ENCODE measurements at regions not wholly inside any gene's neighbourhood (a gene's known extent, or its start where the extent isn't known, plus 50 kb on each side); places are given as distances from the start of the nearest gene placed in this dataset.
"Not testable (repeated sequence)": the region's sequence is repeated elsewhere in the genome, so short reads cannot be mapped to it uniquely, and the experiment has no call there.

GRCh38 chr3:6769532-6770396 lies 91.2 kb upstream of the GRM7 start (continued):
- TF ChIP-seq RAD21 (CRISPR knock-in tag; conservative IDR thresholded peaks at IDR 0.05 in 1 of 2, IDR thresholded peaks at IDR 0.05 in 1 of 2) = peak; percentile 65 to 70
- peak; percentile 84 for TF ChIP-seq EP400 (IDR thresholded peaks at IDR 0.05)
- TF ChIP-seq MAZ (CRISPR knock-in tag; conservative IDR thresholded peaks at IDR 0.05 in 1 of 2, IDR thresholded peaks at IDR 0.05 in 1 of 2) = peak; percentile 22 to 27; a peak in 1 of 4 replicates
- TF ChIP-seq, protein P1, sequence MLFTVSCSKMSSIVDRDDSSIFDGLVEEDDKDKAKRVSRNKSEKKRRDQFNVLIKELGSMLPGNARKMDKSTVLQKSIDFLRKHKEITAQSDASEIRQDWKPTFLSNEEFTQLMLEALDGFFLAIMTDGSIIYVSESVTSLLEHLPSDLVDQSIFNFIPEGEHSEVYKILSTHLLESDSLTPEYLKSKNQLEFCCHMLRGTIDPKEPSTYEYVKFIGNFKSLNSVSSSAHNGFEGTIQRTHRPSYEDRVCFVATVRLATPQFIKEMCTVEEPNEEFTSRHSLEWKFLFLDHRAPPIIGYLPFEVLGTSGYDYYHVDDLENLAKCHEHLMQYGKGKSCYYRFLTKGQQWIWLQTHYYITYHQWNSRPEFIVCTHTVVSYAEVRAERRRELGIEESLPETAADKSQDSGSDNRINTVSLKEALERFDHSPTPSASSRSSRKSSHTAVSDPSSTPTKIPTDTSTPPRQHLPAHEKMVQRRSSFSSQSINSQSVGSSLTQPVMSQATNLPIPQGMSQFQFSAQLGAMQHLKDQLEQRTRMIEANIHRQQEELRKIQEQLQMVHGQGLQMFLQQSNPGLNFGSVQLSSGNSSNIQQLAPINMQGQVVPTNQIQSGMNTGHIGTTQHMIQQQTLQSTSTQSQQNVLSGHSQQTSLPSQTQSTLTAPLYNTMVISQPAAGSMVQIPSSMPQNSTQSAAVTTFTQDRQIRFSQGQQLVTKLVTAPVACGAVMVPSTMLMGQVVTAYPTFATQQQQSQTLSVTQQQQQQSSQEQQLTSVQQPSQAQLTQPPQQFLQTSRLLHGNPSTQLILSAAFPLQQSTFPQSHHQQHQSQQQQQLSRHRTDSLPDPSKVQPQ (CRISPR knock-in tag; IDR thresholded peaks at IDR 0.05; ENCODE audit: borderline replicate concordance) = 0 out of 2 replicates have a peak, but pooled peaks have one; percentile 13
- TF ChIP-seq ARID1B (IDR thresholded peaks at IDR 0.05) = peak; percentile 33; the same call in 1 of the 2 replicates
- TF ChIP-seq ETV1 (tag; conservative IDR thresholded peaks at IDR 0.05; ENCODE audit: low read depth) = peak; percentile 95
- TF ChIP-seq SMAD4 (CRISPR knock-in tag; conservative IDR thresholded peaks at IDR 0.05) = peak; percentile 73
- 0 out of 2 replicates have a peak, but pooled peaks have one; percentile 29 for TF ChIP-seq DPF2 (IDR thresholded peaks at IDR 0.05)
- TF ChIP-seq OTX1 (CRISPR knock-in tag; IDR thresholded peaks at IDR 0.05) = peak; percentile 69; the same call in 1 of the 2 replicates
- TF ChIP-seq FOXA3 (CRISPR knock-in tag; conservative IDR thresholded peaks at IDR 0.05 in 1 of 2, IDR thresholded peaks at IDR 0.05 in 1 of 2) = peak in 1 of 2 experiments; percentile 51; a peak in 2 of 4 replicates
- peak; percentile 60; the same call in 1 of the 2 replicates for TF ChIP-seq SOX6 (IDR thresholded peaks at IDR 0.05)
- peak; percentile 65 for TF ChIP-seq CTBP1 (IDR thresholded peaks at IDR 0.05; ENCODE audit: borderline replicate concordance)
- peak; percentile 35; the same call in 1 of the 2 replicates for TF ChIP-seq SUPT5H (IDR thresholded peaks at IDR 0.05)
- TF ChIP-seq RB1 (IDR thresholded peaks at IDR 0.05; ENCODE audit: low read depth) = peak; percentile 20; the same call in 1 of the 2 replicates
- TF ChIP-seq TAF7 (tag; IDR thresholded peaks at IDR 0.05) = 0 out of 2 replicates have a peak, but pooled peaks have one; percentile 21
- TF ChIP-seq ATF1 (CRISPR knock-in tag; IDR thresholded peaks at IDR 0.05) = not testable (repeated sequence)
- peak; percentile 57 for TF ChIP-seq ATF1 (tag; IDR thresholded peaks at IDR 0.05)
- TF ChIP-seq MNT (conservative IDR thresholded peaks at IDR 0.05) = peak; percentile 74 to 88
- peak; percentile 52 for TF ChIP-seq DEAF1 (CRISPR knock-in tag; IDR thresholded peaks at IDR 0.05)
- TF ChIP-seq MXD1 (CRISPR knock-in tag; IDR thresholded peaks at IDR 0.05; ENCODE audit: borderline replicate concordance, poor library complexity, severe bottlenecking) = peak; percentile 14
- peak; percentile 68 for TF ChIP-seq NRF1 (conservative IDR thresholded peaks at IDR 0.05 in 1 of 2, IDR thresholded peaks at IDR 0.05 in 1 of 2)
